HepG2 (cell line): ENCODE measurements at regions not wholly inside any gene's neighbourhood (a gene's known extent, or its start where the extent isn't known, plus 50 kb on each side); places are given as distances from the start of the nearest gene placed in this dataset.

Source experiments
- ATAC-seq: fragments of 200-7000 bp; cut with Tn5 transposase; 3 replicates; pipeline ENCODE4 v1.9.1; 2020; ENCODE audit warnings: mild to moderate bottlenecking, moderate library complexity
- BruUV-seq: library from RNA; stranded (reverse); fragments of 400-500 nt; replicated peaks from 2 replicates; lab custom pipeline; 2021; lab: Mats Ljungman, UMichigan
- CTCF ChIA-PET: fragments of 300-600 bp; formaldehyde crosslinking; extraction: SDS; loops from one replicate; lab custom pipeline; 2021; ENCODE audit warnings: low total read pairs, inconsistent platforms, low intra/inter-chr PET ratio; lab: Yijun Ruan, JAX
- POLR2A ChIA-PET: fragments of 350-600 bp; sonication (Branson Sonifier 250); formaldehyde crosslinking; loops from one replicate; lab custom pipeline; 2020; ENCODE audit warnings: antibody characterized with exemption, inconsistent platforms; lab: Yijun Ruan, JAX
- DNase-seq: peaks from one replicate; pipeline ENCODE4 v3.0.0-alpha.2; 2015; ENCODE audit warnings: low spot score
- FAIRE-seq: peaks from 3 replicates; lab custom pipeline; 2011; peaks lifted over from hg19 to GRCh38; lab: Jason Lieb, UNC
- H2AFZ ChIP-seq: one replicate; pipeline ENCODE4 v1.6.1; 2011; ENCODE audit warnings: low read length, inconsistent platforms
- H3K27ac ChIP-seq: fragments of 300-600 bp; 3 replicates; pipeline ENCODE4 v1.8.0; 2011; ENCODE audit warnings: mixed run types, mild to moderate bottlenecking, mixed read lengths, low read length, inconsistent platforms; ENCODE audit not compliant: insufficient read depth; ENCODE audit errors: extremely low read length
- H3K27me3 ChIP-seq, 2 experiments: fragments of 200-600 bp in 1 of 2; 2 replicates in 1 of 2; 3 replicates in 1 of 2; pipeline versions ENCODE4 v1.6.0 to v1.8.0; 2011; ENCODE audit warnings: low read length in 2 of 2, mild to moderate bottlenecking in 2 of 2, moderate library complexity in 2 of 2, inconsistent platforms in 1 of 2; ENCODE audit not compliant: insufficient read depth in 2 of 2, control insufficient read depth in 1 of 2
- H3K36me3 ChIP-seq, 2 experiments: fragments of 200-600 bp in 1 of 2; replicated peaks in 1 of 2; 2 replicates in 1 of 2; 3 replicates in 1 of 2; pipeline versions ENCODE4 v1.5.1 to v1.8.0; 2011; ENCODE audit warnings: low read length in 2 of 2, inconsistent platforms in 1 of 2; ENCODE audit not compliant: insufficient read depth in 2 of 2, control insufficient read depth in 1 of 2
- H3K4me1 ChIP-seq: 2 replicates; pipeline ENCODE4 v1.5.1; 2012; ENCODE audit warnings: low read length, inconsistent platforms; ENCODE audit not compliant: insufficient read depth
- H3K4me2 ChIP-seq: 2 replicates; pipeline ENCODE4 v1.6.0; 2011; ENCODE audit warnings: low read depth, low read length, inconsistent platforms
- H3K4me3 ChIP-seq, 3 experiments: fragments of 200-600 bp in 1 of 3; sonication (generic), shearing (Covaris generic) in 1 of 3; replicated peaks in 1 of 3; 2 replicates each; pipeline ENCODE4 v1.5.1; 2011 to 2016; ENCODE audit warnings: low read length in 3 of 3, inconsistent platforms in 2 of 3, low read depth in 2 of 3, mild to moderate bottlenecking in 2 of 3, control low read depth in 1 of 3, mixed read lengths in 1 of 3; ENCODE audit not compliant: insufficient read depth in 1 of 3
- H3K79me2 ChIP-seq: one replicate; pipeline ENCODE4 v1.6.1; 2011; ENCODE audit warnings: low read length, inconsistent platforms; ENCODE audit not compliant: insufficient read depth
- H3K9ac ChIP-seq: 2 replicates; pipeline ENCODE4 v1.6.0; 2011; ENCODE audit warnings: mild to moderate bottlenecking, low read depth, low read length, inconsistent platforms; ENCODE audit not compliant: insufficient read depth
- H3K9me3 ChIP-seq: 2 replicates; pipeline ENCODE4 v1.5.1; 2012; ENCODE audit warnings: mild to moderate bottlenecking, low read length
- H4K20me1 ChIP-seq: 2 replicates; pipeline ENCODE4 v1.6.0; 2011; ENCODE audit warnings: inconsistent platforms, mild to moderate bottlenecking, low read length, moderate library complexity; ENCODE audit not compliant: insufficient read depth
- DNMT1 ChIP-seq: sonication (generic); formaldehyde crosslinking; IDR thresholded peaks from 2 replicates; pipeline ENCODE4 v1.5.1; 2020; ENCODE audit warnings: mild to moderate bottlenecking, missing genetic modification reagents
- MTA3 ChIP-seq: sonication (generic); formaldehyde crosslinking; IDR thresholded peaks from 2 replicates; pipeline ENCODE4 v1.4.0; 2020; ENCODE audit warnings: missing genetic modification reagents
- in situ Hi-C: cut with HindIII; loops from 2 replicates; pipeline ENCODE4 v1.10.0; 2017; ENCODE audit warnings: low pct_unique_long_range_greater_than_20kb; ENCODE audit not compliant: extremely low pct_ligation_motif_present
- intact Hi-C: fragments of 100-400 bp; cut with micrococcal nuclease; formaldehyde crosslinking; loops from one replicate; pipeline ENCODE4 v1.10.0; 2022; ENCODE audit not compliant: unreplicated experiment
- TF ChIP-seq, protein P1 (sequence below): IDR thresholded peaks from 2 replicates; pipeline ENCODE4 v1.6.1; 2016; ENCODE audit warnings: control low read depth
- TF ChIP-seq, protein P2 (sequence below): sonication (generic); formaldehyde crosslinking; IDR thresholded peaks from 2 replicates; pipeline ENCODE4; 2020; ENCODE audit warnings: missing genetic modification reagents, mild to moderate bottlenecking, borderline replicate concordance
- TF ChIP-seq, protein P3 (sequence below): sonication (generic); formaldehyde crosslinking; IDR thresholded peaks from 2 replicates; pipeline ENCODE4 v1.4.0; 2020; ENCODE audit warnings: missing genetic modification reagents

DNA sequence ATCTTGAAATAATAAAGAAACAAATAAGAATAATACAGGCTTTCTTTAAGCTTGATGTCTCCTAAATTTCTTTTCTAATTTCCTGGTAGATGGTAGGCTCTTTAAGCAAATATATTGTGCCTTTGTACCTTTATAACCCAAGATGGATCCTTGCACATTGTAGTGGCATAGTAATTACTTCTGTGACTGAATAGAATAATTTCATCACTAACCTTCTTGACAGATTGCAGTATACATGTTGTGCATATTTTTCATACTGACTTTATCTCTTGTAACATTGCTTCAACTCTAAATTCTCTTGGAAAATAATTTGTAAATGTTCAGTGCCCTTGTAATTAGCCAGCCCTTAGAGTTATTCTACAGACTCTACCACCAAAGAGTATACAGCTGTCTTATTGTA is 1433.8 kb upstream of the GBE1 start:
- CTCF ChIA-PET, result no interaction called here
- FAIRE-seq (no peak), ATAC-seq (no peak), DNase-seq (no peak)
- H3K9ac ChIP-seq, result no peak overlapping the region
- no peak overlapping the region for H3K27ac ChIP-seq
- POLR2A ChIA-PET, result no interaction called here
- no peaks in the 10 kb centered on the region for H3K79me2 ChIP-seq
- H3K27me3 ChIP-seq, result no peaks in the 10 kb centered on the region
- no peaks in the 10 kb centered on the region for H3K4me1 ChIP-seq
- H3K4me3 ChIP-seq, result no peak overlapping the region
- no TSS peak for BruUV-seq
- H2AFZ ChIP-seq, result no peak overlapping the region
- H3K4me2 ChIP-seq, result no peak overlapping the region
- intact Hi-C loops, result no loop called here
- in situ Hi-C loops, result no loop called here
- no peaks in the 10 kb centered on the region for H3K9me3 ChIP-seq
- TF ChIP-seq, protein P1, sequence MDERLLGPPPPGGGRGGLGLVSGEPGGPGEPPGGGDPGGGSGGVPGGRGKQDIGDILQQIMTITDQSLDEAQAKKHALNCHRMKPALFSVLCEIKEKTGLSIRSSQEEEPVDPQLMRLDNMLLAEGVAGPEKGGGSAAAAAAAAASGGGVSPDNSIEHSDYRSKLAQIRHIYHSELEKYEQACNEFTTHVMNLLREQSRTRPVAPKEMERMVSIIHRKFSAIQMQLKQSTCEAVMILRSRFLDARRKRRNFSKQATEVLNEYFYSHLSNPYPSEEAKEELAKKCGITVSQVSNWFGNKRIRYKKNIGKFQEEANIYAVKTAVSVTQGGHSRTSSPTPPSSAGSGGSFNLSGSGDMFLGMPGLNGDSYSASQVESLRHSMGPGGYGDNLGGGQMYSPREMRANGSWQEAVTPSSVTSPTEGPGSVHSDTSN (CRISPR knock-in tag), result no peak
- TF ChIP-seq DNMT1 (CRISPR knock-in tag) (no peak), MTA3 (CRISPR knock-in tag) (no peak)
- TF ChIP-seq, protein P2, sequence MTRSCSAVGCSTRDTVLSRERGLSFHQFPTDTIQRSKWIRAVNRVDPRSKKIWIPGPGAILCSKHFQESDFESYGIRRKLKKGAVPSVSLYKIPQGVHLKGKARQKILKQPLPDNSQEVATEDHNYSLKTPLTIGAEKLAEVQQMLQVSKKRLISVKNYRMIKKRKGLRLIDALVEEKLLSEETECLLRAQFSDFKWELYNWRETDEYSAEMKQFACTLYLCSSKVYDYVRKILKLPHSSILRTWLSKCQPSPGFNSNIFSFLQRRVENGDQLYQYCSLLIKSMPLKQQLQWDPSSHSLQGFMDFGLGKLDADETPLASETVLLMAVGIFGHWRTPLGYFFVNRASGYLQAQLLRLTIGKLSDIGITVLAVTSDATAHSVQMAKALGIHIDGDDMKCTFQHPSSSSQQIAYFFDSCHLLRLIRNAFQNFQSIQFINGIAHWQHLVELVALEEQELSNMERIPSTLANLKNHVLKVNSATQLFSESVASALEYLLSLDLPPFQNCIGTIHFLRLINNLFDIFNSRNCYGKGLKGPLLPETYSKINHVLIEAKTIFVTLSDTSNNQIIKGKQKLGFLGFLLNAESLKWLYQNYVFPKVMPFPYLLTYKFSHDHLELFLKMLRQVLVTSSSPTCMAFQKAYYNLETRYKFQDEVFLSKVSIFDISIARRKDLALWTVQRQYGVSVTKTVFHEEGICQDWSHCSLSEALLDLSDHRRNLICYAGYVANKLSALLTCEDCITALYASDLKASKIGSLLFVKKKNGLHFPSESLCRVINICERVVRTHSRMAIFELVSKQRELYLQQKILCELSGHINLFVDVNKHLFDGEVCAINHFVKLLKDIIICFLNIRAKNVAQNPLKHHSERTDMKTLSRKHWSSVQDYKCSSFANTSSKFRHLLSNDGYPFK (CRISPR knock-in tag), result no peak
- TF ChIP-seq, protein P3, sequence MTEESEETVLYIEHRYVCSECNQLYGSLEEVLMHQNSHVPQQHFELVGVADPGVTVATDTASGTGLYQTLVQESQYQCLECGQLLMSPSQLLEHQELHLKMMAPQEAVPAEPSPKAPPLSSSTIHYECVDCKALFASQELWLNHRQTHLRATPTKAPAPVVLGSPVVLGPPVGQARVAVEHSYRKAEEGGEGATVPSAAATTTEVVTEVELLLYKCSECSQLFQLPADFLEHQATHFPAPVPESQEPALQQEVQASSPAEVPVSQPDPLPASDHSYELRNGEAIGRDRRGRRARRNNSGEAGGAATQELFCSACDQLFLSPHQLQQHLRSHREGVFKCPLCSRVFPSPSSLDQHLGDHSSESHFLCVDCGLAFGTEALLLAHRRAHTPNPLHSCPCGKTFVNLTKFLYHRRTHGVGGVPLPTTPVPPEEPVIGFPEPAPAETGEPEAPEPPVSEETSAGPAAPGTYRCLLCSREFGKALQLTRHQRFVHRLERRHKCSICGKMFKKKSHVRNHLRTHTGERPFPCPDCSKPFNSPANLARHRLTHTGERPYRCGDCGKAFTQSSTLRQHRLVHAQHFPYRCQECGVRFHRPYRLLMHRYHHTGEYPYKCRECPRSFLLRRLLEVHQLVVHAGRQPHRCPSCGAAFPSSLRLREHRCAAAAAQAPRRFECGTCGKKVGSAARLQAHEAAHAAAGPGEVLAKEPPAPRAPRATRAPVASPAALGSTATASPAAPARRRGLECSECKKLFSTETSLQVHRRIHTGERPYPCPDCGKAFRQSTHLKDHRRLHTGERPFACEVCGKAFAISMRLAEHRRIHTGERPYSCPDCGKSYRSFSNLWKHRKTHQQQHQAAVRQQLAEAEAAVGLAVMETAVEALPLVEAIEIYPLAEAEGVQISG, result no peak
- no peaks in the 10 kb centered on the region for H4K20me1 ChIP-seq
- H3K36me3 ChIP-seq, result no peaks in the 10 kb centered on the region
